ENCODE measurements at regions not wholly inside any gene's neighbourhood (a gene's known extent, or its start where the extent isn't known, plus 50 kb on each side); places are given as distances from the start of the nearest gene placed in this dataset.

DNA sequence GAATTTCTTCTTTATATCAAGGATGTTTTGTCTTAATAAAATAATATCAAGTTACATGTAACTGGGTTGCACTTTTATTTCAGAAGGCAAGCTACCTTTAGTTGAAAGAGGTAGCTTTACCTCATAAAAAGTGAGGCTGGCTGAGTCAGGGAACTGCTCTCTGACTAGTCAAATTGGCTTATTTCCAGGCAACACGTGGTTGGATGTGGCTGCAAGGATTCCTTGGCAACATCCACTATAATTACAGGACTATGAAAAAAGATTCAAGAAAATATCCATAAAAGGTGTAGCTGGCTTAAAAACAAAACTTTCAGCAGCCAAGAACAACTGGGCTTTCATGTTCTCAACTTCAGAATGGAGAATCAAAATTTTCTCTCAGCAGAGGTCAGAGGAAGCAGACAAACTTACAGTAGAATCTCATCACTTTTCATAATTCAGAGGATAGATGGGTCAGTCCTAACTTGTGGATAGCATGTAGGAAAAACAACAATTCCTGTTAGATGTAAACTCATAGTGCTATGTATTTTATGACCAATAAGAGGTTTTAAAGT, 779.1 kb downstream of the MECOM start:
- no peak for DNase-seq

DNA sequence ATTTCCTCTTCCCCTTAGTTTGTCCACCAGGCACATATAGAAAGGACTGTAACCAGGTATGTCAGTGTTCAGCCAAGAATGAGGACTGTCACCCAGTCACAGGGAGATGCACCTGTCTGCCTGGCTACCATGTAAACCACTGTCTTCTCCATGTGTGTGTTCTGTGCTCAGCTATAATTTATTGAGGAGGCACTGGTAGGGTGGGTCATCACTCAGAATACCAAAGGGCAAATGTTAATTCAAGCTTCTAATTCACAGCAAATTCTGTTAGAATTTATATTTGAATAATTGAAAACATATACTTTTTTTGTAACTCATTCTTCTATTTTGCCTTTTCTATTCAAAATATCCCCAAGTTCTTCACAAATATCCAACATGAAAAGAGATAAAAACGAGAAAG, 780.4 kb downstream of the MECOM start:
- no peak for DNase-seq

DNA sequence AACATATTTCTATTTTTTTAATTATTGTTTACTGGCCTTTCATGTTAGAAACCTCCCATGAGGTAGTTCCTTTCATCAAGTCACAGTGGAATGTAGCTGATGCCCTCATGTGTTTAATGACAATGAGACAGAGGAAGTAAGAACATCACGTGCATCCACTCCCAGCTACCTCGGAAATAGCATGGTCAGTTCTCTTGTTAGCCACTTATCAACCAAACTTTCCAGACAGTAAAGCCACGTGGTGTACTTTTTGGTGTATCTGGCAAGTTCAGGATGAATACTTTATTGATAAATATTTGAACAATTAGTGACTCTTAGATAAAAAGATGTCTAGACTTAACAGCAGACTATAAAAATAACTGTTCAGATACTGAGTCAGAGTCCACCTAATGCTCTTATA, 781.7 kb downstream of the MECOM start:
- DNase-seq, result no peak

DNA sequence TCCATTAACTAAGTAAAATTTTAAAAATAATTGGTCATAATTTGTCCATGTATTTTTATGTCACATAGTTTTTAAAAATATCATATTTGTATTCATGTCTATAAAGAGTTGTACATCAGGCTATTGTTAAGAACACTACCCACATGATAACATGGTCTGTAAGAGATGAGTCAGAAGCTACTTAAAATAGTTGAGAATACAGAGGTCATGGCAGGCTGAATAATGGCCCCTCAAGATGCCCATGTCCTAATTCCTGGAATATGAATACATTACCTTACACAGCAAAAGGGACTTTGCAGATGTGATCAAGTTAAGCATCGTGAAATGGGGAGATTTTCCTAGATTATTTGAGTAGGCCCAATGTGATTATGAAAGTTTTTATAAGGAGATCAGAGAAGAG, 782.9 kb upstream of the GOLIM4 start:
- DNase-seq, result no peak

DNA sequence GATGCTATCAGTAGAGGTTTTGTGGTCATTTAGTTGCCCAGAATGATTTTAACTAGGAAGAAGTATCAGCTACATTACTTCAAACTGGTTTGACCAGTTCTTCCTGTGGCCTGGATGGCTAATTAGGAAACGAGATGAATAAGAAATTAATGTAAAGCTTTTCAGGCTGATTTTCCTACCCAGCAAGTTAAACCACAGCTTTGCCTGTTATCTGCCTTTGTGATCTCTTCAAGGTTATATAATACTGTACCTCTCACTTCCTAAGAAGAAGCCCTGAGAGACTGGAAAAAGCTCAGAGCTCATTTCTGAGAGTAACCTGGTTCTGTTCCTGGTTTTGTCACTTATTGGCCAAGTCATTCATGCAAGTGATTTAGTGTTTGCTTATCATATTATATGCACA, 782.2 kb upstream of the GOLIM4 start:
- peak; percentile 62 for DNase-seq

DNA sequence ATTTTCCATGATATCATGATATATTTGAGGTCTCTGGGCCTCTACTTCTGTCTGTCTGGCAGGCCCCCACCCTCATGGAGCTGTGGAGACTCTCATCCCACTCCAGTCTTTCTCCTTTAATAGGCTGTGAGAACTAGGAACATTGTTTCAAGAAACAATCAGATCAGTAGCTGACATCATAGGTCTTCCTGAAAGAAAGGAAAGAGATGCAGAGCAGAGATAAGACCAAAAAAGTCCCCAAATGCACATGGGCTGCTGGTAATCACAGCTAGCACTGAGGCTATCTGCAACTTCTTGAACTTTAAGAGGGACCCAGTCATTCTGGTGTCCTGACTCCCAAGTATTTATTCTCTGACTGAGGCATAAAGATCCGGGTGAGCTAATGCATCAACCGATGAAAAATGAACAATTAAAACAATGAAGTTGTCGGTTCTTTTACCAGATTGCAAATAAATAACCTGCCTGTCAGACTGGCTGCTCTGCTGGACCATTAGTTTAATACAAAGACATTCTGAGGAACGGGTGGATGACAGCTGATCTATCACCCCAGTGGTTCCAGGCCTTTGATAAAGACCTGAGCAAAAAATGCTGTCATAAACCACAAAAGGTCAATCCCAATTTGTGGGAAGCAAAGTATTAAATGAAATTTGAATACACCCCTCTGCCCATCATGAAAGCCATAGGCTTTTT, 780.8 kb upstream of the GOLIM4 start:
- no peak for DNase-seq

DNA sequence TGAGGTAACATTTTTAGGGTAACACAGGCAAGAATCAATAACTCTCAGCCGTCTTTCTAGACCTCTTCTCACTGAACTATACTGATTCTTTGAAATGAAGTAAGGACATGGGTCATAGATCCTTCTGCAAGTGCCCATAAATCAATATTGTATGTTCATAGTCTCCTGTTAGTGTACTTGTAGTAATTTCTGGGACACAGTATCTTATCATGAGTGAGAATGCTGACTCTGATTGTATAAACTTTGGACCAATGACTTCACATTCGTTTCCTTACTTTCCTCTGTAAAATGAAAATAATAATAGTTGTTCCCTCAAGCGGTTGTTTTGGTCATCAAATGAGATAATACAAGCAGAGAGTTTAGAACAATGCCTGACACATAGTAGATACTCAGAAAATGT, 777.1 kb upstream of the GOLIM4 start:
- no peak for DNase-seq

DNA sequence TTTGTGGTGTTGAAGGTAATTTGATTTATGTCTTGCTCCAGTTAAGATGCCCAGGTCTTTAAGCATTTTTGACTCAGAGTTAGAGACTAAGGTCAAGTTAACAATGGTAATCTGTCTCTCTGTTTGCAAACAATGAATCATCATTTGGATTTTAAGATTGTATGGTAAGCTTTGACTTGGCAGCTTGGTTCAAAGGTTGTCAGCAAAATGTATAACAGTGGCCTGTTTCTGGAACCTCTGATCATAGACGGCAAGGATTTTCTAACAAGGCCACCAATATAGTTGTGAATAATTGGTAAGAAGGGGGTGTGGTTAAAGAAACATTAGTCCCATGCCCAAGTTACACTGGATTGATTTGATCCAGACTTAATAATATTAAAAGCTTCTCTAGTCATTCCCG, 775.2 kb upstream of the GOLIM4 start:
- no peak for DNase-seq

DNA sequence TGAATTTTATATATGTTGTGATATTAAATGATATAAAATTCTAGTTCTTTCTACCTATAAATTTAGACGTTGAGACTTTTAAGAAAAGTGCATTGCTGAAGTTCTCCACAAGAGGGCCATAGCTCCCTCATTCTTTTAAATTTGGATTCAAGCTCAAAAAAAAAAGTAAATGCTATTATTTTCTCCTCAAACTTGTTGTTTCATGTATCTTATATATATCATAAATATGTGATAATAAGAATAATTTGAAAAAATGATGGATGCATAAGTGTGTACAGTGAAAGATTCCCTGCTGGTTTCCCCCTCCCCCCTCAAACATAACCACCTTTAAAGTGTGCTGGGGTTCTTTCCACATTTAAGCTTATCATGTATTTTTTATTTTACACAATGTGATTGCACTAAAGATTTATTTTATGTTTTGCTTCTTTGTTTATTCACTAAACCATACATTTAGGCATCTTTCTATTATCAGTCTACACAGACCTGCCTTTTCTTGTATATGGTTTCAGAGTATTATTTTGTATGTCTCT, 769.4 kb upstream of the GOLIM4 start:
- no peak for DNase-seq

DNA sequence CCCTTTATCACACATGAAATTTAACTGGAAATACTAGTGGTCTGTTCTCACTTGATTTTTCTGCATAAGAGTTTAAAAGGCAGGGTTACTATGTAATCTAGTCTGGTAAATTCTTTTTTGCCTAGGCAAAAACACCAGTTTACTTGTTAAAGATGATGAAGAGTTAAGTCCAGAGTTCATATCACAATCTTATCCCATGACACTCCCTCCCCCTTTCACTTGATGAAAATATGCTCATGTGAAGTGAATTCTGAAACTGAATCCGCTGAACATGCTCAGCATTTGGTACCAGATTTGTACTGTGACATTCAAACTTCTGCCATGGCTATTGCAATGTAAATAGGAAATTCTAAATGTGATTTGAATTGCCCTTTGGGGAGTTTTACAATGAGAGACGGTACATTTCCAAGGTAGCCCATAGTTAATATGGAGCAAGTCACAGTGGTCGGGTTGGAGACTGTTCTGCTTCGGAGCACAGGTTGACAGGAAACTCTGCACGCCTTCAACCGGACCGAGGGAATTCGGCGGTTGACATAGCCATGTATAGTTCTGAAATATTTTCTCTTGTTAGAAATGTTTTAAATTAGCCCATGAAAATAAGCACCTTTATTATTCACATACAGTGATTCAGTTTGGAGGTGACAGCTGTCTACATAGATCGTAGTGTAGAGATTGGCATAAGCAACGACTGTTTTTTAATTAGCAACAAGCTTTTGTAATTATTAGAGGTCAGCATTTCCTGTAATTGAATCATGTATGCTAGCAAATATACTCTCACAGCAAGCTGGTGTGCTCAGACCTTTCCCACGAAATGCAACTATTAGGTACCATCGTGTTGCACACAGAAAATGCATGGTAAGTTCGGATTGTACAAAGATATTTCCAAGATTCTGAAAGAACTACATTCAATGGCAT, 768.6 kb upstream of the GOLIM4 start:
- no peak for DNase-seq

DNA sequence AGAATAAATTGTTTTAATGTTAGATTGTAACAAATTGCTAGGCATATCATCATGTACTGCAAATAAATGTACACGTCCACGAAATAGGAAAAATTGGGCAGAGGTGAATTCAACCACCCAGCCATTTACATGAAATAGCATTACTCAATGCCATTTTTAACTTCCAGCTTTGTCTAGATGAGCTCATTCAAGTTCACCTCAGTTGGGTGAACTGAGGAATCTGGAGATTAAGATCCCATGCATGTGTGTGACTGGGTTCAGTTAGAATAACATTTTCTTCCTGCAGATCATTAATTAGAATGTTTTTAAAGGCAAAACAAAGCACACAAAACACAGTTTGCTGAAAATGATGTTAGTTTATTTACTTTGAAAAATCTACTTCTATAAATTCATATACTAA, 767.8 kb upstream of the GOLIM4 start:
- no peak for DNase-seq

DNA sequence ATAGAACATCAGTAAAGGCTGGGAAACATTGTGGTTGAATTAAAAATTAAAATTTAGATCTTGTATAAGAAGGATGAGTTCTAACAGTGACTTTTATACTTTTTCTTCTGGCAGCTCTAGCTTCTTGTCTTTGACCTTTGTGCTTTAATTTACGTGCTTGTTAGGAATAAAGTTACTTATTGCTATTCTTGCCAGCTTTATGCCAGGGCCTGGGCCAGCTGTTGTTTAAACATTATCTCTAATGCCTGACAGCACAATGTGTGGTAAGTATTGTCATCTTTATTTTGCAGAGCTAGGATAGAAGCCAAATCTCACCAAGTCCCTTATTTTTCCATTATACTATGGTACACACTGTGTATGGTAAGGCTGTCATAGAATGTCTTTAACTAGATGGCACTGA, 766.7 kb upstream of the GOLIM4 start:
- no peak for DNase-seq

DNA sequence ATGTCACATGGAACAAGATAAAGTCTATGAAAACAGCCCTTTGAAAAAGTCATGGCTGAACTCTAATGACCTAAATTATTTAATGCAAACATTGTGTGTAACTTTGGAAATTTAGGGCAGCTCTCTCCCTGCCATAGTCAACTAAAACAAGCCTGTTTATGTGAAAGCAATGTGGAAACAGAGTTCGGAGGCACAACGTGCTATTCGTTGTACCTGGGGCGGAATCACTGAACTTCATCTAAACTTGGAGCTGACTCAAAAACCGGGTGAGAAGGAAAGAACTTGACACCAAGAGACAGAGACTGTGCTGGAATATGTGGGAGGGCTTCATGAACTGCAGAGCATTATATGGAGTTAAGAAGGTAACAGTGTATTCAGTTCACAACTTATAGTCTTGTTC, 764.9 kb upstream of the GOLIM4 start:
- DNase-seq, result no peak

DNA sequence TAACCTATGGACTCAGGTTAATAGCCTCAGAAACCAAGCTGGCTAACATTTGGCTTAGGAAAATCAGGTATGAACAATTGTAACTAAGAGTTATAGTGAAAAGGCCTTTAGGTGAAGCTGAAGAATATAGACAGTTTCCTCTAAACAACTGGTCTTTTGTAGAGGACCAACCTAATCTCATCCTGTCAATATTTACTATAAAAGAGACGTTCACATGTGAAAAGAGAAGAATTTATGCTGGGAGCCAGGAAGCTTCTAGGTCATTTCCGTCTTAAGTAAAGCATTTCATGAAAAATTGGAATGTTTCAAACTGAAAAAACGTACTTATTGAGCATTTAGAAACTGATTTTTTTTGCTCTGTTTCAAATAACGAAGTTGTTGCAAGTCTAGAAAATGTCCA, 764.3 kb upstream of the GOLIM4 start:
- DNase-seq, result no peak

DNA sequence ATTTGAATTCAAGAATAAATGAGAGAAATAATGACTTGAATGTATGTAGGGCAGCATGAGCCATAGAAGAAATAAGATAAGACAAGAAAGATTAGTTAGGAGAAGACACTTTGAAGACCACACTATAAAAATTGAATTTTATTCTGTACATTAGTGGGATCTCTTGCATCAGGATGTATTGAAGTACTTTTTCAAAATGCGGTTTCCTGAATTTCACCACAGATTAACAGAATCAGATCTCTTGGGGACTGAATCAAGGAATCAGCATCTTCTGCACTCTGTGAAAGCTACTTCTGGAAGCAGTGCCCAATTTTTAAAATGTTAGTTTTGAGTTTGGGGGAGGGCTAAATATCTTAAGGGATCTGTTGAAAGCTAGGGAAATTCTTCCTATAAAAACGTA, 763.9 kb upstream of the GOLIM4 start:
- DNase-seq, result no peak

DNA sequence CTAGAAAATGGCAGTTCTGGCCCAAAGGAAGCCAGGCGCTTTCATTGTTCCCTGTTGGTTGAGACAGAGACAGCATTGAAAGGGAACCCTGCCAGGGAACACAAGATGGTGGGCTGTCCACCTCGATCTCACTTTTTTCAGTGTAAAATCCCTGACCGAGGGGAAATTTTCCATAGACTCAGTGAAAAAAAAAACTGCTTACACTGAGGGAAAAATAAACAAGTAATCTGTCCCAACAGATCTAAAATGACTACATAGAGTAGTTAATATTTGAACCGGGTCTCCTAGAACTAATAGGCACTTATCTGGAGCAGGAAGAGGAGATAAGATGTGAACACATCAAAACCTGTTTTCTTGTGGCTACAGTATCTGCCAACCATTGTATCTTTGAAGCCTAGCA, 763.4 kb upstream of the GOLIM4 start:
- no peak for DNase-seq

DNA sequence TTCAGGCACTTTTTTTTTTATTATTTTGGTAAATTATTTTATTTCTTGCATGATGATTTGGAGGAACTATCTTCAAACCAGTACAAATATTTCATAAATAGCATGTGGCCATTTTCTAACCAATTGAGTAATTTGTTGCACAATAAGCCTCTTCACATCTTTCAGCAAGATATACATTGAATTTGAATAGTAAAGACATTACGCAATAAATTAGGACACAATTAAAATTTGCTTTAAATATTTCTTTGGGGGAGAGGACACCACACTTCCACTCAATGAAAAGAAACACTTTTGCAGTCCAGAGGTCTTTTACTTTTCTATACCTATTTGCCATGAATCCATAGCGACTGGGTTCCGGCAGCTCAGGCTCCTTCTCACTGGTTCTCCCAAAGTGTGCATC, 762.6 kb upstream of the GOLIM4 start:
- DNase-seq, result no peak

DNA sequence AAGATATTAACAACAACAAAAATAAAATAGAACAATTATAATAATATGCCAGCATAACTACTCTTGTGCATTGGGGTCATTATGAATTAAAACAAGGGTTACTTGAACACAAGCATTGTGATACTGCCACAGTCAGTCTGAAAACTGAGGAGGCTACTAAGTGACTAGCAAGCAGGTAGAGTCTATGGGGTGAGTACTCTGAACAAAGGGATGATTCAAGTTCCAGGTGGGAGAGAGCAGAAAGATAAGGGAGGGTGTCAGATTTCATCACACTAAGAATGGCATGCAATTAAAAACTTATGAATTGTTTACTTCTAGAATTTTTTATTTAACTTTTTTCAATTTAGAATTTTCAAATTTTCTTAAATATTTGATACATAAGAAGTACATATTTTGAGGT, 754.4 kb upstream of the GOLIM4 start:
- DNase-seq, result no peak

DNA sequence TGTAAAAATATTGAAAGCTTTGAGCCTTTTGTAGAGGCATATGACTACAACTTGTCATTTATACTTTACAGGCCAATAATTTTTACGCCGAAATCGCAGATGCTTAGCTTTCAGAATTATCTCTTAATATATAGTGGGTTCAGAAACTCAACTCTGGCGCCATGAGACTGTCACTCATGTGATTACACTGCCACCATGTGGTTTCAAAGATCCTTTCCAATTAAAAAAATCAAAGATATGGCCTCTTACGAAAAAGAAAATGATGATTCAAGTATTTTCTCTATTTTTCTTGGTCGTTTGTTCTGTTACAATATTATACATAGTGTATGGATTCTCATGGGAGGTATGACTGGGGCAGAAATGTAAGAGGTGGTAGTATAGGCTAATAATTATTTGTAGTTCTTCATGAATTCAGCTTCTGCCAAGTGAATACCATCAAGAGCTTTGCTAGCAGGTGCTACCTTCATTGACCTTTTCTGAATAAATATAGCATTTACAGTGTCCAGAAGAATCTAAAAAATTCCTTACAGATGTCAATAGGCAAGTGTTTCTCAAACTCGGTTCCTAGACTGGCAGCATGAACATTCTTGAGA, 751.7 kb upstream of the GOLIM4 start:
- DNase-seq, result no peak

DNA sequence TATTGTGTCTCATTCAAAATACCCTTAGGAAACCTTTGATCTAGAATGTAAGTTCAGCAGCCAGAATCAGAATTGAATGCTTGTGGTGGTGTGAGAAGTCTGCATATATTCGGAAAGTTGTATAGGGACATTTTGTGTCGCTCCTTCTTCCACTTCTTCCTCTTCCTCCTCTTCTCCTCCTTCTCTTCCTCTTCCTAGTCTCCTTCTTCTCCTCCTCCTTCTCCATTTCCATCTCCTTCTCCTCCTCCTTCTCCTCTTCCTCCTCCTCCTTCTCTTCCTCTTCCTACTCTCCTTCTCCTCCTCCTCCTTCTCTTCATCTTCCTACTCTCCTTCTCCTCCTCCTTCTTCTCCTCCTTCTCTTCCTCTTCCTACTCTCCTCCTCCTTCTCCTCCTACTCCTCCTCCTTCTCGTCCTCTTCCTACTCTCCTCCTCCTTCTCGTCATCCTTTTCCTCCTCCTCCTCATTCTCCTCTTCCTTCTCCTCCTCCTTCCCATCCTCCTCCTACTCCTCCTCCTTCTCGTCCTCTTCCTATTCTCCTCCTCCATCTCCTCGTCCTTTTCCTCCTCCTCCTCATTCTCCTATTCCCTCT, 749.3 kb upstream of the GOLIM4 start:
- no peak for DNase-seq

DNA sequence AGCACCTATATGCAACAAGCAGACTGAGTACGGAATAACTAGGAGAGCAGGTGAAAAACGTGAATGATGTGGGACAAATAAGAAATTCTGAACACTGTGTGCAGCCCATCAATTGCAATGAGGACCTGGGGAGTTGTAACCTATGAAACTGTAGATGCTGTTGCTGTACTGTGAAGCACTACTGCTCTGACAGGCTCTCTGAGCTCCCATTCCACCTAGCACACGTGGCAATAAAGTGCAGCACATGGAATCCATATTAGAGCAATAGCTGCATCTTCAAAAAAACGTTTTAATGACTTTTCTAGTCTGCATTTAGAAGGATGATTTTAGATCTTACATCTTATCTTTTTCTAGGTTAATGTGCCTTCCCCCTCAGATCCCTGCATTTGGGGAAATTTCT, 748.7 kb upstream of the GOLIM4 start:
- no peak for DNase-seq

DNA sequence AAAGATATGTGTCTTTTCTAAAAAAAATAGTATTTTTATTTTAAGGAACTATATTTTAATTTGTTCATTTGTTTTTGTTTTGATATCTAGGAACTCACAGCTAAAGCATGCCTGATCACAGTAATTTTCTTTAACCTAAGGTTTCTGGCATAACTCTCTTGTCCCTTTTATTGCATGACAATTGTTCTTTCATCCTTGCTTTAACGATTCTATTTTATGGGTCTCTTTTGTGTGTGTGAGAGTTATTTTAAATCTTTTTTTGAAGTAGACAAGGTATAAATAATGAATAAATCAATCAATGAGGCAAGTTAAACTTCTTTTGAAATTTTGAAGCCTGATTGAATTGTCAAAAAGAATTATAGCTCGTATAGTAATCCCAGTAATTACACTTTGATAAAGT, 747.8 kb upstream of the GOLIM4 start:
- no peak for DNase-seq

DNA sequence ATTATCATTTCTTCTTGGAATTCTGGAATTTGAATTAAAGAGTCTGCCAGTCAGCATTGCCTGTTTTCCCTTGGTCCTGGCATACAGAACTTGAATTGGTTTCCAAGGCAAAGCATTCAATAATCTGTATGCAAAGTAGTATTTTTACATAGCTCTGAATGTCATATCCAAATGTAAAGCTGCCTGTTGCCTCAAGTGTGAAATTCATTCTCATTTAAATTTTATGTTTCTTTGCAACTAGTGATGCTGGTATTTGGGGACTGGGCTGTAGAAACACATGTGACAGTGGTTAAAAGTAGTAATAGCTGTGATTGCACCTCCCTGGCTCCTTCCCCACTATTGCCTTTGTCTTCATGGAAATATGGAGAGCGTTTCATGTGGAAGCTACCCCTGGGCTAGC, 743.9 kb upstream of the GOLIM4 start:
- DNase-seq, result no peak

All from NCI-H510A (cell line).